DOHH2 (cell line): ENCODE measurements at regions not wholly inside any gene's neighbourhood (a gene's known extent, or its start where the extent isn't known, plus 50 kb on each side); places are given as distances from the start of the nearest gene placed in this dataset.

ENCODE experiments used
- CTCF ChIP-seq: fragments of 200-600 bp; sonication (generic); IDR thresholded peaks from one replicate; pipeline ENCODE4 v1.5.1; 2014; ENCODE audit warnings: antibody characterized with exemption, mild to moderate bottlenecking, low read depth, low read length; ENCODE audit not compliant: poor library complexity, severe bottlenecking
- EZH2phosphoT487 ChIP-seq: fragments of 200-600 bp; sonication (generic); IDR thresholded peaks from 2 replicates; pipeline ENCODE4 v1.6.1; 2017; ENCODE audit warnings: borderline replicate concordance, mild to moderate bottlenecking, antibody characterized with exemption, low read length, moderate library complexity, mixed read lengths

DNA sequence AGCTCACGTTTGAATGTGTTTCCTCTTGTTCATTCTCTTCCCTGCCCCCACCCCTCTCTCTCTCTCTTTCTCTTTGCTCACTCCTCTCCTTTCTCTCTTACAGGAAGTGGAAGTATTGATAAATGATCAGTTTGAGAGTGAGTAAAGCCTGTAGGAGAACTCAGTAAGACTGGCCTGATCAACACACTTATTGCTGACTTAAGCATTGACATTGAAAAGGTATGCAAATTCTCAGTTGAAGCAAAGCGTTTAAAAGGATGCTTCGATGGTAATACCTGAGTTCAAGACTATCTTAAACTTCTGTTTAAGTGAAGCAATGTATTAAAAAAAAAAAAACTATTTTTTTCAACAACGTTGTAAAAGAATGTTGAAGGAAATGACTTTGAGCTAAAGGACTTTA lies 115.7 kb upstream of the DDX18 start:
- TF ChIP-seq CTCF: no peak
- no peak for TF ChIP-seq EZH2phosphoT487
